ENCODE measurements at regions not wholly inside any gene's neighbourhood (a gene's known extent, or its start where the extent isn't known, plus 50 kb on each side); places are given as distances from the start of the nearest gene placed in this dataset.

DNA sequence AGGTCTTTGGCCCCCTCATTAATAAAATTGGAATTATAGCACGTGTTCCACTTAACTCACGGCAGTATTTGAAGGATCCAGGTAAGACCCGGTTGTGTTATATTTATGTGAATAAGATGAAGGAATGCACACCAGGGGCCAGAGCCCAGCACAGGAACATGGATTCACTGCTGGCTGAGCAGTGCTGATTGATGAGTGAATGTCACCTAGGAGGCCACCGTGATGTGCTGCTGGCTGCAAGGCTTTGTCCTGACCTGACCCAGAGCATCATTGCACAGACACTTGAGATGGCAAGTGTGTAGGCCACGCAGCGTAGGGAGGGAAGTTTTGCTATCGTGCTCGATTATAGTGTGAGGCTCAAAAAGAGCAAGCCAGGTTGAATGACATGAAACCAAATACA, 350.7 kb upstream of the MGMT start:
- TF ChIP-seq EP300 (IDR thresholded peaks at IDR 0.05) (no peak), CTCF (IDR thresholded peaks at IDR 0.05) (no peak), POLR2A (IDR thresholded peaks at IDR 0.05) (no peak)

All from sigmoid colon (tissue), 4 donors.